ENCODE measurements at regions not wholly inside any gene's neighbourhood (a gene's known extent, or its start where the extent isn't known, plus 50 kb on each side); places are given as distances from the start of the nearest gene placed in this dataset.

- no peaks in the 10 kb centered on the region for H3K9me3 ChIP-seq (replicated peaks; ENCODE audit: insufficient read depth, low read length)
- H3K36me3 ChIP-seq (replicated peaks; ENCODE audit: insufficient read depth, low read length): no peaks in the 10 kb centered on the region
- no peaks in the 10 kb centered on the region for H4K20me1 ChIP-seq (ENCODE audit: insufficient read depth, low read length)
- H3K4me1 ChIP-seq (ENCODE audit: low read length): no peaks in the 10 kb centered on the region
- no peaks in the 10 kb centered on the region for H3F3A ChIP-seq (ENCODE audit: insufficient read depth, low read length)
- H2AFZ ChIP-seq (ENCODE audit: low read length): no peak overlapping the region
- no peaks in the 10 kb centered on the region for H3K27me3 ChIP-seq (replicated peaks; ENCODE audit: insufficient read depth, low read length)
- H3K4me2 ChIP-seq (ENCODE audit: low read depth, low read length): no peak overlapping the region
- no peak overlapping the region for H3K27ac ChIP-seq (ENCODE audit: low read length)
- DNase-seq: no peak
- no peak overlapping the region for H3K9ac ChIP-seq (ENCODE audit: low read length)
- no peaks in the 10 kb centered on the region for H3K9me2 ChIP-seq (replicated peaks; ENCODE audit: insufficient read depth, low read length)
- TF ChIP-seq CTCF (IDR thresholded peaks at IDR 0.05; ENCODE audit: low read length): no peak
- H3K4me3 ChIP-seq (ENCODE audit: low read length): no peak overlapping the region
- no peaks in the 10 kb centered on the region for H3K79me2 ChIP-seq (ENCODE audit: low read length)
Observed at GRCh38 chr10:120271696-120272095, 185.3 kb upstream of the PLPP4 start.

- no peak for DNase-seq
- Histone ChIP-seq H3K27me3 (replicated peaks; ENCODE audit: insufficient read depth, low read length) (no peaks in the 10 kb centered on the region), H3K4me1 (ENCODE audit: low read length) (no peaks in the 10 kb centered on the region), H3K4me3 (ENCODE audit: low read length) (no peak overlapping the region), H4K20me1 (ENCODE audit: insufficient read depth, low read length) (no peaks in the 10 kb centered on the region), H3K27ac (ENCODE audit: low read length) (no peak overlapping the region), H3K9me3 (replicated peaks; ENCODE audit: insufficient read depth, low read length) (no peaks in the 10 kb centered on the region), H3K79me2 (ENCODE audit: low read length) (no peaks in the 10 kb centered on the region), H3K9ac (ENCODE audit: low read length) (no peak overlapping the region), H3K9me2 (replicated peaks; ENCODE audit: insufficient read depth, low read length) (no peaks in the 10 kb centered on the region), H3F3A (ENCODE audit: insufficient read depth, low read length) (no peaks in the 10 kb centered on the region), H2AFZ (ENCODE audit: low read length) (no peak overlapping the region), H3K36me3 (replicated peaks; ENCODE audit: insufficient read depth, low read length) (no peaks in the 10 kb centered on the region), H3K4me2 (ENCODE audit: low read depth, low read length) (no peak overlapping the region)
- TF ChIP-seq CTCF (IDR thresholded peaks at IDR 0.05; ENCODE audit: low read length) (no peak), EZH2phosphoT487 (IDR thresholded peaks at IDR 0.05; ENCODE audit: low read length) (no peak), EZH2 (optimal IDR thresholded peaks at IDR 0.05; ENCODE audit: low read depth, low read length) (no peak)
Observed at GRCh38 chr10:120272350-120272749, 184.7 kb upstream of the PLPP4 start.

- H2AFZ ChIP-seq (ENCODE audit: low read length): no peak overlapping the region
- no peaks in the 10 kb centered on the region for H4K20me1 ChIP-seq (ENCODE audit: insufficient read depth, low read length)
- TF ChIP-seq CTCF (IDR thresholded peaks at IDR 0.05; ENCODE audit: low read length) (no peak), EZH2phosphoT487 (IDR thresholded peaks at IDR 0.05; ENCODE audit: low read length) (no peak), EZH2 (optimal IDR thresholded peaks at IDR 0.05; ENCODE audit: low read depth, low read length) (no peak)
- no peak for DNase-seq
- H3K9ac ChIP-seq (ENCODE audit: low read length): no peak overlapping the region
- H3K27ac ChIP-seq (ENCODE audit: low read length): no peak overlapping the region
- no peaks in the 10 kb centered on the region for H3K9me3 ChIP-seq (replicated peaks; ENCODE audit: insufficient read depth, low read length)
- H3K36me3 ChIP-seq (replicated peaks; ENCODE audit: insufficient read depth, low read length): no peaks in the 10 kb centered on the region
- no peaks in the 10 kb centered on the region for H3K79me2 ChIP-seq (ENCODE audit: low read length)
- no peaks in the 10 kb centered on the region for H3F3A ChIP-seq (ENCODE audit: insufficient read depth, low read length)
- H3K4me3 ChIP-seq (ENCODE audit: low read length): no peak overlapping the region
- no peaks in the 10 kb centered on the region for H3K27me3 ChIP-seq (replicated peaks; ENCODE audit: insufficient read depth, low read length)
- no peaks in the 10 kb centered on the region for H3K4me1 ChIP-seq (ENCODE audit: low read length)
- H3K9me2 ChIP-seq (replicated peaks; ENCODE audit: insufficient read depth, low read length): no peaks in the 10 kb centered on the region
- H3K4me2 ChIP-seq (ENCODE audit: low read depth, low read length): no peak overlapping the region
Observed at GRCh38 chr10:120278069-120278468, 179.0 kb upstream of the PLPP4 start.

- Histone ChIP-seq H3K9ac (ENCODE audit: low read length) (no peak overlapping the region), H4K20me1 (ENCODE audit: insufficient read depth, low read length) (no peaks in the 10 kb centered on the region)
Observed at GRCh38 chr10:120279196-120279595, 177.8 kb upstream of the PLPP4 start.

More at GRCh38 chr10:120279196-120279595, 177.8 kb upstream of the PLPP4 start:
- H3K36me3 ChIP-seq (replicated peaks; ENCODE audit: insufficient read depth, low read length): no peaks in the 10 kb centered on the region
- TF ChIP-seq CTCF (IDR thresholded peaks at IDR 0.05; ENCODE audit: low read length): no peak
- no peak for TF ChIP-seq EZH2 (optimal IDR thresholded peaks at IDR 0.05; ENCODE audit: low read depth, low read length)
- TF ChIP-seq EZH2phosphoT487 (IDR thresholded peaks at IDR 0.05; ENCODE audit: low read length): no peak
- H3K4me2 ChIP-seq (ENCODE audit: low read depth, low read length): no peak overlapping the region
- no peaks in the 10 kb centered on the region for H3K79me2 ChIP-seq (ENCODE audit: low read length)
- H3K4me1 ChIP-seq (ENCODE audit: low read length): no peaks in the 10 kb centered on the region
- no peak overlapping the region for H2AFZ ChIP-seq (ENCODE audit: low read length)
- H3F3A ChIP-seq (ENCODE audit: insufficient read depth, low read length): no peaks in the 10 kb centered on the region
- H3K9me2 ChIP-seq (replicated peaks; ENCODE audit: insufficient read depth, low read length): no peaks in the 10 kb centered on the region
- H3K9me3 ChIP-seq (replicated peaks; ENCODE audit: insufficient read depth, low read length): no peaks in the 10 kb centered on the region
- no peak overlapping the region for H3K27ac ChIP-seq (ENCODE audit: low read length)
- no peaks in the 10 kb centered on the region for H3K27me3 ChIP-seq (replicated peaks; ENCODE audit: insufficient read depth, low read length)
- DNase-seq: no peak
- no peak overlapping the region for H3K4me3 ChIP-seq (ENCODE audit: low read length)
